ENCODE measurements at regions not wholly inside any gene's neighbourhood (a gene's known extent, or its start where the extent isn't known, plus 50 kb on each side); places are given as distances from the start of the nearest gene placed in this dataset.

DNA sequence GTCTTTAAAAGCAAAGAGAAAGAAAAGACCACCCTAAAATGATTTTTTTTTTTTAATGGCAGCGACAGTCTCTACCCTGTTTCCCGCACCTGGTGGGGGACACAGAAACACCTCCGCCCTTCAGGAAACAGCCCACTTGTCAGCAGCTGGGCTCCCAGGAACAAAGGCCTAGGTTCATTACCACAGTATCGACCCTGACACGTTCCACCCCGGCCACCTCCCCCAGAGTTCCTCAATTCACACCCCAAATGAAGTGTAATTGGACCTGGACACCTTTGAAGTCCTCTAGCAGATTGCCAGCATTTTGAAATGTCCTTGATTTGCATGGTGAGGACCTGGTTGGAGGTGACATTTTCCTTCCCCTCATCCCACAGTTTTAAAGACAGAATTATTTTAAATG is 175.0 kb upstream of the BCOR start:
- Histone ChIP-seq H3K36me3 (ENCODE audit: control insufficient read depth, insufficient read depth, low read length) (no peaks in the 10 kb centered on the region), H3K27me3 (ENCODE audit: control insufficient read depth, insufficient read depth, low read length) (no peaks in the 10 kb centered on the region), H3K4me3 (ENCODE audit: low read depth, low read length) (no peak overlapping the region)
- CTCF ChIA-PET, result no interaction called here
- no peak for TF ChIP-seq CTCF (IDR thresholded peaks at IDR 0.05; ENCODE audit: insufficient read depth, low read depth, low read length)
- DNase-seq (ENCODE audit: low read depth), result no peak
- POLR2A ChIA-PET, result no interaction called here

DNA sequence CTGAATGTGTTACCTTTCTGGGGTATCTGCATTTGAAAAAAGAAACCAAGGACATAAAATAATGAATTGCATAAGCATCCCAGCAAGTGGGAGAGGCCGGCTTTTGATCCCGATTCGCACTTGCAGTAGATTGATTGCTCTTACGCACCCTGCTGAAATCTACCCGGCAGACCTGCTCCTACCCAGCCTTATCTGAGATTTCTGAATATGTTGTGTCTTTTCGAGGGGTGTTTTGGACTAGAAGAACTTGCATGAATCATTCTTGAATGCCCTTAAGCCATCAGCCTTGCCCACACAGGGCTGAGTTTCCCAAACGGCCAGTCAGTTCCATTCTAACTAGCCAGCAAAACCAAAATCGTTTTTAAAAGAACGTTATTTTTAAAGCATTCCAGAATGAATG is 174.4 kb upstream of the BCOR start:
- Histone ChIP-seq H3K27me3 (ENCODE audit: control insufficient read depth, insufficient read depth, low read length) (no peaks in the 10 kb centered on the region), H3K4me3 (ENCODE audit: low read depth, low read length) (no peak overlapping the region), H3K36me3 (ENCODE audit: control insufficient read depth, insufficient read depth, low read length) (no peaks in the 10 kb centered on the region)
- no peak for DNase-seq (ENCODE audit: low read depth)
- POLR2A ChIA-PET, result no interaction called here
- CTCF ChIA-PET, result no interaction called here
- TF ChIP-seq CTCF (IDR thresholded peaks at IDR 0.05; ENCODE audit: insufficient read depth, low read depth, low read length), result no peak

GRCh38 chrX:40268188-40268520 is 170.4 kb upstream of the BCOR start:
- no peak overlapping the region for H3K4me3 ChIP-seq (ENCODE audit: low read depth, low read length)
- H3K27me3 ChIP-seq (ENCODE audit: control insufficient read depth, insufficient read depth, low read length), result no peaks in the 10 kb centered on the region
- no peaks in the 10 kb centered on the region for H3K36me3 ChIP-seq (ENCODE audit: control insufficient read depth, insufficient read depth, low read length)
- DNase-seq (ENCODE audit: low read depth), result no peak
- ChIA-PET CTCF (interaction anchor here (1.3 to 1.4 kb wide), 2 partner anchors 64 to 228 kb away, joined by 3 read pairs; no protein-coding TSS in a partner anchor), POLR2A (no interaction called here)
- TF ChIP-seq CTCF (IDR thresholded peaks at IDR 0.05; ENCODE audit: insufficient read depth, low read depth, low read length), result no peak

- POLR2A ChIA-PET, result interaction anchor here (0.6 kb wide), 2 partner anchors 10 to 101 kb away, joined by 3 read pairs; no protein-coding TSS in a partner anchor
- H3K4me3 ChIP-seq (ENCODE audit: low read depth, low read length), result peak overlapping the region; percentile 40
- no peak for TF ChIP-seq CTCF (IDR thresholded peaks at IDR 0.05; ENCODE audit: insufficient read depth, low read depth, low read length)
- DNase-seq (ENCODE audit: low read depth), result no peak
- CTCF ChIA-PET, result interaction anchor here (0.6 to 1.4 kb wide), 11 partner anchors 8 to 1005 kb away, joined by 3 to 5 read pairs (median 3); no protein-coding TSS in a partner anchor
- H3K27me3 ChIP-seq (ENCODE audit: control insufficient read depth, insufficient read depth, low read length), result no peaks in the 10 kb centered on the region
- no peaks in the 10 kb centered on the region for H3K36me3 ChIP-seq (ENCODE audit: control insufficient read depth, insufficient read depth, low read length)
These were observed 169.8 kb upstream of the BCOR start for GRCh38 chrX:40267334-40268187.

- peak; percentile 77 for TF ChIP-seq CTCF (IDR thresholded peaks at IDR 0.05; ENCODE audit: insufficient read depth, low read depth, low read length)
- no peaks in the 10 kb centered on the region for H3K27me3 ChIP-seq (ENCODE audit: control insufficient read depth, insufficient read depth, low read length)
- ChIA-PET POLR2A (interaction anchor here (0.6 kb wide), 2 partner anchors 9 to 100 kb away, joined by 3 read pairs; no protein-coding TSS in a partner anchor), CTCF (interaction anchor here (0.6 to 1.2 kb wide), 9 partner anchors 9 to 1004 kb away, joined by 3 to 5 read pairs (median 3); no protein-coding TSS in a partner anchor)
- DNase-seq (ENCODE audit: low read depth), result no peak
- peak overlapping the region; percentile 40 for H3K4me3 ChIP-seq (ENCODE audit: low read depth, low read length)
- H3K36me3 ChIP-seq (ENCODE audit: control insufficient read depth, insufficient read depth, low read length), result no peaks in the 10 kb centered on the region
These were observed 169.0 kb upstream of the BCOR start for GRCh38 chrX:40266490-40267333.

Measured in BJ (cell line).